ENCODE measurements at regions not wholly inside any gene's neighbourhood (a gene's known extent, or its start where the extent isn't known, plus 50 kb on each side); places are given as distances from the start of the nearest gene placed in this dataset.

- no peak for DNase-seq (ENCODE audit: low read depth)
These were observed 172.7 kb downstream of the SOCS6 start for GRCh38 chr18:70461323-70462077.

DNA sequence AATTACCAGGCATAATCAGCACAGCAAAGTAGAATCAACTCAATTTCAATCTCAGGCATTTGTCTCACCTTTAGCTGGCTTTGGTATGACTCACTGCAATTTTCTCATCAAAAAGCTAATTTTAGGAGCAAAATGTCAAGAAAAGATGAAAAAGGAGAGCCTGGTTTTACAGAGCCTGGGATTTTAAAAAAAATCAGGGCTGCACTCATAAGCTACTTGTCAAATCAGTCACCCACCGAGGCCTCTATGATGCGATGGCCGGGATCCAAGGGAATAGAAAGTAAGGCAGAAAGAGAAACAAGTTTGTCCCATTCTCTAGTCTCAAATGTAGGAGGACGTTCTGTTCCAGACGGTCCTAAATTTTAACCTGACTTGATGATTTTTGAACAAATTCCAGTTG lies 170.9 kb downstream of the SOCS6 start:
- no peak for DNase-seq (ENCODE audit: low read depth)

DNA sequence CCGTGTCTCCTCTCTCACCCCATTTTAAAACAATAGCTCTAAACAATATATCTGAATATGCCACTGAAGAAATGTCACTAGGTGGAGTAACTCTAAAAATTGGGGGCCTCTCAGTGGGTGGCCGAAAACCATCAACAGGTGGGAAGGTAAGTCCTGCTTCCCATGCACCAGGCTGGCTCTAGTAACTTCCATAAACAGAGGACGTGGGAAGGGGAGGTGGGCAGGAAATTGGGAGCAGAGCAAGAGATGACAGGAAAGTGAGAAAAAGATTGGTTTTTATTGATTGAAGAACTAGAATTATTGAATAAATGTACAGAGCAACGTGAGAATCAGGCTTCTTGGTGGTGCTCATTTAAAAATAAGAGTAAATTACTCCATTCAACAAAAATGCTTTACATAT lies 170.4 kb downstream of the SOCS6 start:
- no peak for DNase-seq (ENCODE audit: low read depth)

- DNase-seq (ENCODE audit: low read depth), result no peak
These were observed 168.9 kb downstream of the SOCS6 start for GRCh38 chr18:70457788-70458187.

DNA sequence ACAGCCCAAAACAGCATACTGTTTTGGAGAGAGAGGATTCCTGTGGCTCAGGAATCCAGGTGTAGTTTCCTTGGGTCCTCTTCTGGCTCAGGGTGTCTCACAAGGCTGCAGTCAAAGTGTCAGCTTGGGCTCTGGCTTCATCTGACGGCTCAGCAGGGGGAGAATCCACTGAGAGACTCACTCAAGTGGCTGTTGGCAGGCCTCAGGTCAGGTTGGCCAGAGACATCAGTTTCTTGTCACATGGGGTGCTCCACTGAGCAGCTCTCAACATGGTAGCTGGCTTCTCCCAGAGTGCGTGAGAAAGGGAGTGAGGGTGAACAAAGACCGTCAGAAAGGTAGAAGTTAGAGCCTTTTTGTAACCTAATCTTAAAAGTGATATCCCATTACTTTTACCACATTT lies 168.4 kb downstream of the SOCS6 start:
- no peak for DNase-seq (ENCODE audit: low read depth)

GRCh38 chr18:70456376-70456775 lies 167.5 kb downstream of the SOCS6 start:
- no peak for DNase-seq (ENCODE audit: low read depth)

DNA sequence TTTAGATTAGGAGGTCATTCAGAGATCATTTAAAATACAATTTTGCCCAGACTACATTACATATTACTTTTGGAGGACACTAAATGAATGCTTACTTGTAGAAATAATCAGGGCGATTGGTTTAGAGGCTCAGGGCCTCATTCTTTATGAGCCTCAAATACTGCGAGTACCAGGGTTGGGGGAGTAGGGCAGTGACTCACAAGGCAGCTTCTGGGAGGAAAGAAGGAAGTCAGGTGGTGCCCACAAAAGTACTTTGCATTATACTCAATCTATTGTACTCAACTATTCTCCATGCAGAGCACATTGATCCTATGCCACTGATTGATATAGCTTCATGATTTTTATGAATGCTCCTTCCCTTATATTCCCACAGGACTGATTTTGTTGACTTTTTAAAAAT lies 166.9 kb downstream of the SOCS6 start:
- no peak for DNase-seq (ENCODE audit: low read depth)

- peak; percentile 54 for DNase-seq (ENCODE audit: low read depth)
These were observed 166.0 kb downstream of the SOCS6 start for GRCh38 chr18:70454704-70455322.

DNA sequence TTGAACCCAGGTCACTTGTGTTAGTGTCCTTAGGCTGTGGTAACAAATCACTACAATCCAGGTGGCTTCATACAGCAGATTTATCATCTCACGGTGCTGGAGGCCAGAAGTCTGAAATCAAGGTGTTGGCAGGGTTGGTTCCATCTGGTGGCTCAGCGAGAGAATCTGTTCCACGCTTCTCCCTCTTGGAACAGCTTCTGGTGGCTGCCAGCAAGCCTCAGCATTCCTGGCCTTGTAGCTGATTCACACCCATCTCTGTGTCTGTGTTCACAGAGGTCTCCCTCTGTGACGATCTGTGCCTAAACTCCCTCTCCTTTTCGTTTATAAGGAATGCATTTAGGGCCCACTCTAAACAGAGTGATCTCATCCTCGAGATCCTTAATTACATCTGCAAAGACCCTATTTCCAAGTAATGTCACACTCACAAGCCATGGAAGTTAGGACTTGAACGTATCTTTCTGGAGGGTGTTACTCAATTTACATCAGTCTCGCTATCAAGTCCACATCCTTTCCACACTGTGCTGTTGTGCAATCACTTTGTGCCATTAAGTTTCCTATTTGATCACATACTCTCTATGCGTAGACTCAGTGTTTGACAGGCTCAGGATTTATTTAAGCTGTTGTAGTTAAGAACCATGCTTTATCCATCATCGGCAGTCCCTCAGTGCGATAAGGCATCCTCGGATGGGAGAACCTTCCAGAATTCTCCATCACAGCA lies 164.4 kb downstream of the SOCS6 start:
- no peak for DNase-seq (ENCODE audit: low read depth)

GRCh38 chr18:70452501-70452900 lies 163.7 kb downstream of the SOCS6 start:
- DNase-seq (ENCODE audit: low read depth), result no peak

DNA sequence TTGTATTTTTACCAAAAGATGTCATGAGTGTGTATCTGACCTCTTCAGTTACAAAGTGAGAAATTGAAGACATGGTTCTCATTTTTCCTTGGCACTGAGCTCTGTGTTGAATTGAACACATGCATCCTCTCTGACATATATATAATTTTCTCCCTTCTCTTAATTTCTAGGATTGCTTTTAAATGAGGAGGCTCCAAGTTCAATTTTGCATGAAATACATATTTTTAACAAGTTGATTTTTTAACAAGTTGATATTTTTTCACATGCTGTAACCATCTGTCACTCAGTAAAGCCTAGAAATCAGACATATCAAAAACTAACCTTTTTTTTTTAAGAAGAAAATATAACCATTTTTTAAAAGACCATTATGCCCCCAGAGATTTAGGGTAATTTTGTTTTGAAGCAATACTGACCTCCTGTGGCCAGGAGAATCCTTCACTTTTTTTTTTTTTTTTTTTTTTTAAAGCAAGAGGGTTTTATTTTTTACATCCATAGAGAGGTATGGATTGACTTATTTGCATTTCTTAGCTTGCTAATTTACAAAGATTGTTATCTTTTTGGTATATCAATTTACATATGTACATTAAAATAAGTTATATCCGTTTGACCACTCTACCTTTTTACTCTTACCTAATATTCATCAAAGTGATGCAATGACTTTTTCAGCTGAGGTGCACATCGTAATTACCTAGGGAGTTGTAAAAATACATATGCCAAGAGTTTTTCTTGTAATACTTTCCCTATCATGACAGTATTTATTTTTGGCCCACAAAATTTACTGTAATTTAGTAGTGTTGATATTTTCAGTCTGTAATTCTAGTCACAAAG lies 161.8 kb downstream of the SOCS6 start:
- DNase-seq (ENCODE audit: low read depth), result peak; percentile 9

- DNase-seq (ENCODE audit: low read depth), result no peak
These were observed 159.7 kb downstream of the SOCS6 start for GRCh38 chr18:70448588-70448987.

DNA sequence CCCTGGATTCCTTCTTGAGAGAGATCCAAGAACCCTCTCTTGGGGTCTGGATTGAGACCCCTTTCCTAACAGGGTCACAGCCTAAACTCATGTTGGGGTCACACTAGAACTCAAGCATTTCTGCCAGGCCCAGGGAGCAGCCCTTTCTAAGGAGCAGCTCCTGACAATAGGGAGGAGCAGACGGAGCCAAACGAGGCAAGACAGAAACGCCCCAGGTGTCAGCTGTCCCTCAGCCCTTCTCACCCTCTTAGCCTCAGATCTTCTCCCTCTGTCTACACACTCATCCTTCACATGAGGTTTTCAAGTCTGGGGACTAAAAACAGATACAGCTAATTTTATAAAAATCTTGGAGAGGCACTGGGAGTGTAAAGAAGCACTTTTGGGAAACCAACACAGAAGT lies 157.2 kb downstream of the SOCS6 start:
- no peak for DNase-seq (ENCODE audit: low read depth)

DNA sequence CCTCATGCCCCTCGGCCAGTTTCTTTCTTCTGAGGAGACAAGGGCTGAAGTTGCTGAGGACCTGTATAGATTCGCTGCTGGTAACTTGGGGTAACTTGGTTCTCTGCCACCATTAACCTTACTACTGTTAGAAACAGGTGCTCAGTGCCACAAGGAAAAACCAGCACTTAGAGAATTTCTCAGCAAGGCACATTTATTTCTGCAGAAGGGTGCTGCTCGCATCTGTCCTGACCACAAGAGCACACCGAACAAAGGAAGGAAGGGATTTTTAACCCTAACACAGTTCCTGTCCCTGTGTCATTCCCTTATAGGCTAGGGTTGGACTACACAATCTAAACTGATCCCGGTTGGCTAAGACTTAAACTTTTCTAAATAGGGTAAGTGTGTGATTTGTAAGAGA lies 154.1 kb downstream of the SOCS6 start:
- no peak for DNase-seq (ENCODE audit: low read depth)

GRCh38 chr18:70432804-70433400 lies 144.1 kb downstream of the SOCS6 start:
- no peak for DNase-seq (ENCODE audit: low read depth)

DNA sequence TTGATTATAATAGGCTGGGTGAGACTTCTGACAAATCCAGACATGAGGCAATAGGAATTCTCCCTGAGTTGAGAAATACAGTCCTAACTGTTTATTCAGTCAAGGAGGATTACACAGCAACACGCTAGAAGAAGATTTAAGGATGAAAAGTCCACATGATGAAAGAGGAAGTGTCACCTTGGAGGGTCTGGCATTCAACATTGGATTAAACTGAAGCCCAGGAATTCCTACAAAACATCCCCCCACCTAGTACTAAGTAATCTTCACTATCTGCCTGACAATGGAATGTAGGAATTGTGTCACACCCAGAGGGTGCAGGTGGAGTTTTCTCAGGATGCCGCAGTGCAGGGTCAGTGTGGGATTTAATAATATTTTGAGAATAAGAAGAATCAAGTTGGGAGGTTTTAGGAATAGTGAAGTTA lies 142.4 kb downstream of the SOCS6 start:
- no peak for DNase-seq (ENCODE audit: low read depth)

GRCh38 chr18:70430501-70431173 lies 141.8 kb downstream of the SOCS6 start:
- no peak for DNase-seq (ENCODE audit: low read depth)

DNA sequence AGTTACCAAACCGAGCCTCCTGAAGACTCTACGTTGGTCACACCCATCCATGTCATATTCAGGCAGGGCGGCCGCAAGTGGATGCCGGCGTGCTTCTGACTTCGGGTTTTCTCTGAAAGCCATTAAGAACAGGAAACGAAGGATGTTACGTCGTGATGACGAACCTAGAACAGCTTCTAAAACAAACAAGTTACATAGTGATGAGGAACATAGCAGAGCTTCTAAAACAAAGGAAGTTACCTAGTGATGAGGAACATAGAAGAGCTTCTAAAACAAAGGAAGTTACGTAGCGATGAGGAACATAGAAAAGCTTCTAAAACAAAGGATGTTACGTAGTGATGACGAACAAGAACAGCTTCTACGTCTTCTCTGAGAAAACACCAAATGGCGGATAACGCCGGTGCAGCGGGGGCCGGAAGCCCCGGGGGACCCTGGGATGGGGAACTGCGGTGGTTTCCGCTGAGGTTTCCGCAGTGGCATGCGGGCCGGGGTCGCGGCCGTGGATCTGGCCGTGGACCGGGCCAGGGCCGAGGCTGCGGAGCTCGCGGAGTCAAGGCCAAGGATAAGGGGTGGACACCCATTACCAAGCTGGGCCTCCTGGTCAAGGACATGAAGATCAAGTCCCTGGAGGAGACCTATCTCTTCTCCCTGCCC lies 141.1 kb downstream of the SOCS6 start:
- no peak for DNase-seq (ENCODE audit: low read depth)

DNA sequence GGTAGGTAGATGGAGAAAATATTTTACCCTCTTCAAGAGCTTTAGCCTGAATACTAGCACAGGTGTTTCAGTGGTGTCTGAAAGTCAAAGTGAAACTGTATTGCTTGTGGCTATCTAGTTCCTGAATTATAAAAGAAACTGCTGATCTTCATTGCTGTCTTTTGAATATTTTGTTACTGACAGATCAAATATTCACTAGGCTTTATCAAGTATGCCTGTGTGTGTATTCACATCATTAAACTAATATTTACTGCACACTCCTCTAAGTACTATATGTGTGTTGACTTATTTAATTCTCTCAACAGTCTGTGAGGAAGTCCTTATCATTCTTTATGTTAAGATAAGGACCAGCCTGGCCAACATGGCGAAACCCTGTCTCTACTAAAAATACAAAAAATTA lies 139.6 kb downstream of the SOCS6 start:
- no peak for DNase-seq (ENCODE audit: low read depth)

DNA sequence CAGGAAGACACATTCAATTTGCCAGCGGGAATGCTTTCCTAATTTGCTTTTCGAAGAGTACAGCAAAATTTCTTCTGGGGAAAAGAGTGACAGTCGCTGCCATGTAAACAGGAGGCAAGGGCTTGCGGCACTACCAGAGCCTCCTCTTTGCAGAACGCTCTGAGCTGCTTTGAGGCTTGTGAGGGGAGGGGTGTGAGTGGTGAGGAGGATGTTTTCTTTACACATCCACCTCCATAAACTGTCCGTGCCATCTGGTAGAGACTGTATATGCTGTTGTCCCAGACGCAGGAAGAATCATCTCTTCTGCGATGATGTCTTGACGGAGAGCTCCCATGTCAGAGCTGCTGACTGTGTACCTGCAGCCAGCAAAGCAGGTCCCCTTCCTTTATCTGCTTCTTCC lies 138.0 kb downstream of the SOCS6 start:
- no peak for DNase-seq (ENCODE audit: low read depth)

- DNase-seq (ENCODE audit: low read depth), result no peak
These were observed 136.4 kb downstream of the SOCS6 start for GRCh38 chr18:70425236-70425635.
